Transverse colon (tissue), 4 donors: ENCODE measurements at regions not wholly inside any gene's neighbourhood (a gene's known extent, or its start where the extent isn't known, plus 50 kb on each side); places are given as distances from the start of the nearest gene placed in this dataset.

Source experiments
- DNase-seq: peaks from one replicate; pipeline ENCODE4 v3.0.0-alpha.2; 2019
- H3K27ac ChIP-seq, 4 donors: fragments of 200-600 bp; sonication (generic); 2 replicates each; pipeline ENCODE4 v1.5.1; 2016 to 2018; ENCODE audit warnings: inconsistent platforms in 4 of 4
- H3K27me3 ChIP-seq: fragments of 200-600 bp; sonication (generic); 2 replicates; pipeline ENCODE4 v1.5.1; 2017; ENCODE audit warnings: inconsistent platforms
- H3K36me3 ChIP-seq, 4 donors: fragments of 200-600 bp; sonication (generic); 2 replicates each; pipeline ENCODE4 v1.5.1; 2017 to 2019; ENCODE audit warnings: inconsistent platforms in 4 of 4
- H3K4me1 ChIP-seq, 4 donors: fragments of 200-600 bp; sonication (generic); 2 replicates each; pipeline ENCODE4 v1.5.1; 2017 to 2020; ENCODE audit warnings: inconsistent platforms in 4 of 4
- H3K4me3 ChIP-seq, 4 donors: fragments of 200-600 bp; sonication (generic); 1 replicate in 1 of 4; 2 replicates in 3 of 4; pipeline versions ENCODE4 v1.5.1 to v1.6.1; 2017 to 2019; ENCODE audit warnings: inconsistent platforms in 4 of 4
- H3K9me3 ChIP-seq, 2 donors: fragments of 200-600 bp; sonication (generic); 2 replicates each; pipeline ENCODE4 v1.5.1; 2017 to 2019; ENCODE audit warnings: inconsistent platforms in 2 of 2
- CTCF ChIP-seq, 5 experiments: fragments of 200-600 bp in 3 of 5; fragments of 450-650 bp in 2 of 5; sonication (generic) in 3 of 5; IDR thresholded peaks; 1 replicate in 2 of 5; 2 replicates in 3 of 5; pipeline ENCODE4 v1.5.1; 2016 to 2017; ENCODE audit warnings: antibody characterized with exemption in 5 of 5, inconsistent platforms in 3 of 5, mild to moderate bottlenecking in 2 of 5, moderate library complexity in 1 of 5
- EP300 ChIP-seq: sonication (generic); formaldehyde crosslinking; IDR thresholded peaks from one replicate; pipeline ENCODE4 v1.6.1; 2017; ENCODE audit warnings: antibody characterized with exemption, low read depth
- POLR2A ChIP-seq: fragments of 450-650 bp; IDR thresholded peaks from one replicate; pipeline ENCODE4 v1.6.1; 2016; ENCODE audit warnings: antibody characterized with exemption, mild to moderate bottlenecking, moderate library complexity
- POLR2AphosphoS5 ChIP-seq, 3 donors: sonication (generic); formaldehyde crosslinking; IDR thresholded peaks; one replicate each; pipeline ENCODE4 v1.6.1; 2016; ENCODE audit warnings: antibody characterized with exemption in 3 of 3
- WGBS, 2 donors: methylation state at CpG; one replicate each; pipeline ENCODE4 v1.1.5; 2018; ENCODE audit warnings: low coverage in 1 of 2; 5-methylcytosine and 5-hydroxymethylcytosine counted together
- in situ Hi-C, 4 donors: fragments of 200-750 bp; cut with MboI; loops; one replicate each; pipeline versions ENCODE4 v1.15.0 to v1.15.1; 2017; ENCODE audit warnings: low sequenced_read_pairs in 3 of 4, low pct_ligation_motif_present in 1 of 4, low pct_unique_long_range_greater_than_20kb in 1 of 4
- intact Hi-C: fragments of 100-400 bp; cut with DNase I; formaldehyde crosslinking; loops from one replicate; pipeline ENCODE4 v1.15.1; 2023; ENCODE audit warnings: low total_unique reads

- 40 to 56% methylated on average over 2 to 10 of the region's 10 CpGs for WGBS, 2 donors
- in situ Hi-C loops, result no loop called here
- Histone ChIP-seq H3K9me3 (no peaks in the 10 kb centered on the region), H3K27ac (peak overlapping the region in 3 of 4 donors; percentile 8 to 64 (median 56)), H3K27me3 (no peaks in the 10 kb centered on the region), H3K36me3 (no peaks in the 10 kb centered on the region), H3K4me1 (peaks cover 0 to 29% (median 4%) of the 10 kb centered on the region in 4 donors), H3K4me3 (no peak overlapping the region)
- no peak for DNase-seq
- no peak for TF ChIP-seq POLR2A
- no peak for TF ChIP-seq POLR2AphosphoS5 (IDR thresholded peaks at IDR 0.05)
- no peak for TF ChIP-seq EP300
- no peak for TF ChIP-seq CTCF (IDR thresholded peaks at IDR 0.05)
- intact Hi-C loops, result loop anchor here (10.0 kb wide), 1 partner anchor 1614 kb away; the partner anchor contains the start of genes GLB1L and STK16
Measured at GRCh38 chr2:217631115-217631514, 371.7 kb downstream of the TNS1 start.

GRCh38 chr2:217629347-217629746 lies 373.4 kb downstream of the TNS1 start:
- no peaks in the 10 kb centered on the region for H3K36me3 ChIP-seq
- H3K4me1 ChIP-seq, result peaks cover 5 to 35% (median 11%) of the 10 kb centered on the region in 4 donors
- in situ Hi-C loops (no loop called here), intact Hi-C loops (no loop called here)
- no peak for DNase-seq
- H3K9me3 ChIP-seq, result no peaks in the 10 kb centered on the region
- no peak for TF ChIP-seq EP300
- no peak for TF ChIP-seq POLR2AphosphoS5 (IDR thresholded peaks at IDR 0.05)
- no peak for TF ChIP-seq CTCF (IDR thresholded peaks at IDR 0.05)
- TF ChIP-seq POLR2A, result no peak
- H3K27me3 ChIP-seq, result no peaks in the 10 kb centered on the region
- no peak overlapping the region for H3K4me3 ChIP-seq
- peak overlapping the region in 3 of 4 donors; percentile 34 to 71 (median 55) for H3K27ac ChIP-seq

GRCh38 chr2:217628061-217628460 lies 374.7 kb downstream of the TNS1 start:
- TF ChIP-seq EP300, result no peak
- no peak for TF ChIP-seq POLR2A
- TF ChIP-seq POLR2AphosphoS5 (IDR thresholded peaks at IDR 0.05), result no peak
- no peak for TF ChIP-seq CTCF (IDR thresholded peaks at IDR 0.05)
- H3K9me3 ChIP-seq, result no peaks in the 10 kb centered on the region
- in situ Hi-C loops, result no loop called here
- DNase-seq, result no peak
- H3K4me1 ChIP-seq, result peaks cover 7 to 37% (median 13%) of the 10 kb centered on the region in 4 donors
- H3K27me3 ChIP-seq, result no peaks in the 10 kb centered on the region
- H3K27ac ChIP-seq, result peak overlapping the region; percentile 17 to 71 (median 48)
- WGBS, 2 donors, result 67 to 68% methylated on average over 2 of the region's 2 CpGs
- no peaks in the 10 kb centered on the region for H3K36me3 ChIP-seq
- intact Hi-C loops, result no loop called here
- no peak overlapping the region for H3K4me3 ChIP-seq

GRCh38 chr2:217626926-217627325 lies 375.9 kb downstream of the TNS1 start:
- WGBS, 2 donors, result 73 to 81% methylated on average over 2 to 5 of the region's 5 CpGs
- TF ChIP-seq EP300, result no peak
- no peak for TF ChIP-seq POLR2A
- peak overlapping the region; percentile 59 to 81 (median 70) for H3K27ac ChIP-seq
- no peaks in the 10 kb centered on the region for H3K36me3 ChIP-seq
- peaks cover 14 to 38% (median 19%) of the 10 kb centered on the region in 4 donors for H3K4me1 ChIP-seq
- no peak overlapping the region for H3K4me3 ChIP-seq
- H3K9me3 ChIP-seq, result no peaks in the 10 kb centered on the region
- intact Hi-C loops (no loop called here), in situ Hi-C loops (no loop called here)
- no peak for DNase-seq
- H3K27me3 ChIP-seq, result no peaks in the 10 kb centered on the region
